Kidney (tissue), 13 donors: ENCODE measurements at regions not wholly inside any gene's neighbourhood (a gene's known extent, or its start where the extent isn't known, plus 50 kb on each side); places are given as distances from the start of the nearest gene placed in this dataset.
A peak's percentile ranks its signal among the peaks of the same experiment; 100 is the strongest.

Source experiments
- DNase-seq, 5 donors: peaks; one replicate each; pipeline ENCODE4 v3.0.0-alpha.2; 2013 to 2020
- FAIRE-seq: peaks from 2 replicates; lab custom pipeline; 2012; peaks lifted over from hg19 to GRCh38; lab: Jason Lieb, UNC
- H3K27ac ChIP-seq, 2 donors: one replicate each; pipeline ENCODE4 v1.7.0; 2013; ENCODE audit warnings: low read depth in 2 of 2, low read length in 2 of 2, inconsistent platforms in 1 of 2
- H3K27me3 ChIP-seq: one replicate; pipeline ENCODE4 v1.7.1; 2013; ENCODE audit warnings: low read length, inconsistent platforms; ENCODE audit not compliant: control insufficient read depth, insufficient read depth
- H3K36me3 ChIP-seq, 3 donors: one replicate each; pipeline versions ENCODE4 v1.7.0 to v1.7.1; 2013; ENCODE audit warnings: low read length in 3 of 3, control low read depth in 1 of 3, inconsistent platforms in 1 of 3; ENCODE audit not compliant: insufficient read depth in 3 of 3, control insufficient read depth in 2 of 3
- H3K4me1 ChIP-seq, 3 donors: one replicate each; pipeline versions ENCODE4 v1.7.0 to v1.7.1; 2013; ENCODE audit warnings: low read length in 3 of 3, inconsistent platforms in 1 of 3, low read depth in 1 of 3; ENCODE audit not compliant: control insufficient read depth in 2 of 3, insufficient read depth in 2 of 3
- H3K4me3 ChIP-seq, 3 donors: one replicate each; pipeline versions ENCODE4 v1.7.0 to v1.8.1; 2013; ENCODE audit warnings: low read length in 3 of 3, control low read depth in 1 of 3, inconsistent platforms in 1 of 3
- H3K9ac ChIP-seq, 3 donors: one replicate each; pipeline versions ENCODE4 v1.7.0 to v1.7.1; 2013; ENCODE audit warnings: low read length in 3 of 3, control low read depth in 1 of 3, inconsistent platforms in 1 of 3
- H3K9me3 ChIP-seq, 3 donors: one replicate each; pipeline versions ENCODE4 v1.7.0 to v1.7.1; 2013; ENCODE audit warnings: low read length in 3 of 3, control low read depth in 1 of 3, inconsistent platforms in 1 of 3; ENCODE audit not compliant: control insufficient read depth in 2 of 3, insufficient read depth in 1 of 3
- intact Hi-C: fragments of 100-400 bp; cut with DNase I; formaldehyde crosslinking; loops from one replicate; pipeline ENCODE4 v1.11.1; 2022
- TF ChIP-seq, protein P1 (sequence below): IDR thresholded peaks from 3 replicates; pipeline ENCODE4 v1.5.1; 2012; ENCODE audit warnings: mild to moderate bottlenecking, moderate library complexity, borderline replicate concordance; ENCODE audit not compliant: insufficient read depth; ENCODE audit errors: extremely low read depth
- donor health status: control.
- donor health status: control.
- donor health status: control.
- donor health status: control.
- donor health status: control.
- donor health status: DM: yes; HTN: yes; CAD: no.
- donor health status: Normal renal cell carcinoma (clear cell type).

DNA sequence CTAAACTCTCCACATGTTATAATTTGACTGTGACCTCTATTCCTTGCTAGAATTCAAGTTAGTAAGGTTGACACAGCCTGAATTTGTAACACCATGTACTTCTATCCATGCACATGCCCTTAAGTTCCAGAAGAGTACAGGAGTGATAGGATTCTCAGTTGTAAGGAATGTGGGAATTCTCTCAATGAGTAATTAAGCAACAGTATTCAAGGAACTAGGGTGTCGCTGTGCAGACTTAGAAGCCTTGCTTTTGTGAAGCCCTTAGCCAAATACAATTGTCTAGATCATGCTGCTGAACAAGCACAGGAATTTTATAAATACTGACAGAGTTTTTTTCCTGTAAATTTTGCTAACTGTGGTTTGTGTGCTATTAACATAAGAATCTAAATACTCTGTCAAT lies 276.3 kb upstream of the PTBP2 start:
- DNase-seq: no peak
- no peak overlapping the region for H3K9ac ChIP-seq
- FAIRE-seq: no peak
- H3K27ac ChIP-seq: no peak overlapping the region
- H3K4me1 ChIP-seq: no peaks in the 10 kb centered on the region
- H3K9me3 ChIP-seq: no peaks in the 10 kb centered on the region
- TF ChIP-seq, protein P1, sequence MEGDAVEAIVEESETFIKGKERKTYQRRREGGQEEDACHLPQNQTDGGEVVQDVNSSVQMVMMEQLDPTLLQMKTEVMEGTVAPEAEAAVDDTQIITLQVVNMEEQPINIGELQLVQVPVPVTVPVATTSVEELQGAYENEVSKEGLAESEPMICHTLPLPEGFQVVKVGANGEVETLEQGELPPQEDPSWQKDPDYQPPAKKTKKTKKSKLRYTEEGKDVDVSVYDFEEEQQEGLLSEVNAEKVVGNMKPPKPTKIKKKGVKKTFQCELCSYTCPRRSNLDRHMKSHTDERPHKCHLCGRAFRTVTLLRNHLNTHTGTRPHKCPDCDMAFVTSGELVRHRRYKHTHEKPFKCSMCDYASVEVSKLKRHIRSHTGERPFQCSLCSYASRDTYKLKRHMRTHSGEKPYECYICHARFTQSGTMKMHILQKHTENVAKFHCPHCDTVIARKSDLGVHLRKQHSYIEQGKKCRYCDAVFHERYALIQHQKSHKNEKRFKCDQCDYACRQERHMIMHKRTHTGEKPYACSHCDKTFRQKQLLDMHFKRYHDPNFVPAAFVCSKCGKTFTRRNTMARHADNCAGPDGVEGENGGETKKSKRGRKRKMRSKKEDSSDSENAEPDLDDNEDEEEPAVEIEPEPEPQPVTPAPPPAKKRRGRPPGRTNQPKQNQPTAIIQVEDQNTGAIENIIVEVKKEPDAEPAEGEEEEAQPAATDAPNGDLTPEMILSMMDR: no peak
- H3K36me3 ChIP-seq: no peaks in the 10 kb centered on the region
- intact Hi-C loops: no loop called here
- H3K4me3 ChIP-seq: no peak overlapping the region
- no peaks in the 10 kb centered on the region for H3K27me3 ChIP-seq

DNA sequence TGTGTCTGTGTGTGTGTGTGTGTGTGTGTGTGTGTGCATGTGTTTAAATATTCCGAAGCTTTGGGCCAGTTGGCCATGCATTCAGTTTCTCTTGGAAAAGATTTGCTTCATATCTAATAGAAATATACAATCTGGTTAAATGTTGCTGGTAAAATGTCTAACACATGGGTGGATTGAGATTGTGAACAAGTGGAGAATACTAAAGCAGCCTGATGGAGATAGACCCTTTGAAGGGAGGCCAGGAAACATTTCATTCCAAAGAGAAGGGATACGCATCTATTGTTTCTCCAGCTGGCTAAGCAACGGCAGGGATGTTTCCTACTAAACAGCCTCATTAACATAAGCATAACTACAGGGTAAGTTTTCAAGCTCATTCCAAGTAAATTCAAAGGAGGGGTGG lies 257.5 kb upstream of the PTBP2 start:
- no peak overlapping the region for H3K4me3 ChIP-seq
- H3K4me1 ChIP-seq: no peaks in the 10 kb centered on the region
- intact Hi-C loops: no loop called here
- H3K36me3 ChIP-seq: no peaks in the 10 kb centered on the region
- H3K27me3 ChIP-seq: no peaks in the 10 kb centered on the region
- no peaks in the 10 kb centered on the region for H3K9me3 ChIP-seq
- H3K9ac ChIP-seq: no peak overlapping the region
- no peak overlapping the region for H3K27ac ChIP-seq
- TF ChIP-seq, protein P1: no peak
- no peak for FAIRE-seq
- peak in 1 of 5 donors; percentile 51 for DNase-seq

DNA sequence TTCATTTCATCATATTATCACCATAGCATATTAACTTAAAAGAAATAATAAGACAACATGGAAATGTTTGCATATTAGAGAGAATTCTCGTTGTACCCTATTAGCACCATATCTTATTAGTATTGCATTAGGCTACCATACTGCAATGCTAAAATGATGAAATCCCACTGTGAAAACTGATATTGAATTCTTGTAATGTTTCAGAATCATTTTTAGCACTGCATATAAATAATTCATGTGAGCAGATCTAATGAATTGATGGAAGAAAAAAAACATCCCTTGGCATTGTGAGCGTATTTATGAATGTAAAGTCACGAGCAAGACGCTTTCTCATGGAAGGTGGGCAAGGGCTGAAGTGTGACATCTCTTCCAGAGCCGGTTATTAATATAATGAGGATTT lies 257.1 kb upstream of the PTBP2 start:
- Histone ChIP-seq H3K27me3 (no peaks in the 10 kb centered on the region), H3K4me1 (no peaks in the 10 kb centered on the region), H3K4me3 (no peak overlapping the region), H3K9ac (no peak overlapping the region), H3K9me3 (no peaks in the 10 kb centered on the region), H3K27ac (no peak overlapping the region), H3K36me3 (no peaks in the 10 kb centered on the region)
- intact Hi-C loops: no loop called here
- FAIRE-seq: no peak
- DNase-seq: no peak
- TF ChIP-seq, protein P1: no peak

DNA sequence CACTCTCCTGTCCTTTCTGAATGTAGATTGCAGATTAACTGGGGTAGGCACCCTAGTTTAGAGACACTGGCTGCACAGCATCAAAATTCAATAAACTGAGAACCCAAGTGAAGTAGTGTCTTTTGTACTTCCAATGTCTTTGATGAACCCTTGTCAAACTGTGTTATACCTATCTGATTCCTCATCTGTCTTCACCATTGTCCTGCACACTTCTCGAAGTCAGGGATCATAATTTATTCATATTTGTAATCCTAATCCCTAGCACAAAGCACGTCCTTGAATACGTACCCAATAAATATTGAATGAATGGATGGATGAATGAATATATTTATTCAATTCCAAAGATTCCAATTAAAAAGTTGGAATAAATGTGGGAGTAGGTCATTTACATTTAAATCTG lies 256.6 kb upstream of the PTBP2 start:
- no peak overlapping the region for H3K4me3 ChIP-seq
- H3K36me3 ChIP-seq: no peaks in the 10 kb centered on the region
- TF ChIP-seq, protein P1: no peak
- H3K27ac ChIP-seq: no peak overlapping the region
- intact Hi-C loops: no loop called here
- H3K4me1 ChIP-seq: no peaks in the 10 kb centered on the region
- H3K27me3 ChIP-seq: no peaks in the 10 kb centered on the region
- no peak overlapping the region for H3K9ac ChIP-seq
- H3K9me3 ChIP-seq: no peaks in the 10 kb centered on the region
- DNase-seq (no peak), FAIRE-seq (no peak)
